HCT116 (cell line): ENCODE measurements at regions not wholly inside any gene's neighbourhood (a gene's known extent, or its start where the extent isn't known, plus 50 kb on each side); places are given as distances from the start of the nearest gene placed in this dataset.

Experiments
- ATAC-seq: fragments of 200-7000 bp; cut with Tn5 transposase; 2 replicates; pipeline ENCODE4 v1.9.1; 2020; ENCODE audit warnings: mild to moderate bottlenecking, moderate library complexity
- BruUV-seq: library from RNA; stranded (reverse); fragments of 400-500 nt; replicated peaks from 2 replicates; lab custom pipeline; 2021; lab: Mats Ljungman, UMichigan
- CTCF ChIA-PET: fragments of 300-600 bp; sonication (Branson Sonifier 250); formaldehyde crosslinking; loops from one replicate; lab custom pipeline; 2021; ENCODE audit warnings: antibody characterized with exemption; lab: Charles Lee
- POLR2A ChIA-PET: fragments of 300-600, 350-600 bp; sonication (Branson Sonifier 250); formaldehyde crosslinking; loops from one replicate; lab custom pipeline; 2021; ENCODE audit warnings: antibody characterized with exemption; lab: Charles Lee
- RAD21 ChIA-PET, 2 experiments: fragments of 300-600 bp; sonication (Branson Sonifier 250); formaldehyde crosslinking; loops; one replicate each; lab custom pipeline; 2023; ENCODE audit warnings: low total read pairs in 2 of 2; ENCODE audit not compliant: uncharacterized antibody in 2 of 2, unreplicated experiment in 2 of 2, low non-redundant PET in 1 of 2; lab: Charles Lee
- DNase-seq: peaks from one replicate; pipeline ENCODE4 v3.0.0-alpha.2; 2010; ENCODE audit warnings: low read depth, low spot score
- H2AFZ ChIP-seq: fragments of 200-600 bp; shearing (Covaris generic), sonication (generic); 2 replicates; pipeline ENCODE4 v1.6.1; 2017; ENCODE audit warnings: low read depth, mixed run types, mixed read lengths, antibody characterized with exemption, low read length; ENCODE audit not compliant: poor library complexity, severe bottlenecking
- H3K27ac ChIP-seq: 2 replicates; pipeline ENCODE4 v1.5.1; 2012; ENCODE audit warnings: low read depth, low read length
- H3K27me3 ChIP-seq: fragments of 200-600 bp; sonication (generic); 2 replicates; pipeline ENCODE4 v1.6.1; 2016; ENCODE audit warnings: mixed run types, low read length, mixed read lengths; ENCODE audit not compliant: insufficient read depth
- H3K36me3 ChIP-seq, 2 experiments: fragments of 200-500 bp in 1 of 2; fragments of 200-600 bp in 1 of 2; sonication (Bioruptor generic) in 1 of 2; sonication (generic) in 1 of 2; 2 replicates each; pipeline versions ENCODE4 v1.5.1 to v1.6.1; 2014 to 2016; ENCODE audit warnings: low read length in 2 of 2, inconsistent platforms in 1 of 2, mixed read lengths in 1 of 2, mixed run types in 1 of 2; ENCODE audit not compliant: insufficient read depth in 2 of 2, control insufficient read depth in 1 of 2
- H3K4me1 ChIP-seq, 2 experiments: fragments of 200-600 bp in 1 of 2; sonication (generic) in 1 of 2; 2 replicates each; pipeline versions ENCODE4 v1.5.1 to v1.6.1; 2012 to 2017; ENCODE audit warnings: low read length in 2 of 2, inconsistent platforms in 1 of 2, mild to moderate bottlenecking in 1 of 2, mixed read lengths in 1 of 2, mixed run types in 1 of 2, moderate library complexity in 1 of 2; ENCODE audit not compliant: insufficient read depth in 2 of 2, control insufficient read depth in 1 of 2
- H3K4me2 ChIP-seq: fragments of 200-600 bp; sonication (generic); 2 replicates; pipeline ENCODE4 v1.6.1; 2017; ENCODE audit warnings: mixed run types, low read length, mixed read lengths
- H3K4me3 ChIP-seq, 2 experiments: fragments of 200-600 bp in 1 of 2; sonication (generic) in 1 of 2; replicated peaks in 1 of 2; 2 replicates each; pipeline ENCODE4 v1.5.1; 2011 to 2016; ENCODE audit warnings: low read length in 2 of 2, control low read depth in 1 of 2, low read depth in 1 of 2, mild to moderate bottlenecking in 1 of 2, mixed read lengths in 1 of 2, mixed run types in 1 of 2
- H3K79me2 ChIP-seq: fragments of 200-600 bp; sonication (generic); 2 replicates; pipeline ENCODE4 v1.6.1; 2017; ENCODE audit warnings: mild to moderate bottlenecking, mixed run types, low read length, moderate library complexity, mixed read lengths; ENCODE audit not compliant: insufficient read depth
- H3K9ac ChIP-seq: fragments of 200-600 bp; sonication (generic); 2 replicates; pipeline ENCODE4 v1.6.1; 2016; ENCODE audit warnings: low read length, mixed read lengths
- H3K9me2 ChIP-seq: fragments of 200-600 bp; sonication (generic), shearing (Covaris generic); 2 replicates; pipeline ENCODE4 v1.6.1; 2017; ENCODE audit warnings: mixed run types, mild to moderate bottlenecking, moderate library complexity; ENCODE audit not compliant: insufficient read depth
- H3K9me3 ChIP-seq, 2 experiments: fragments of 200-500 bp in 1 of 2; fragments of 200-600 bp in 1 of 2; sonication (Bioruptor generic) in 1 of 2; sonication (generic) in 1 of 2; 2 replicates each; pipeline ENCODE4 v1.6.1; 2014 to 2017; ENCODE audit warnings: low read length in 2 of 2, mixed read lengths in 2 of 2, inconsistent platforms in 1 of 2, low read depth in 1 of 2, mild to moderate bottlenecking in 1 of 2, mixed run types in 1 of 2, moderate library complexity in 1 of 2; ENCODE audit not compliant: control insufficient read depth in 1 of 2, insufficient read depth in 1 of 2
- H4K20me1 ChIP-seq: fragments of 200-600 bp; sonication (generic), shearing (Covaris generic); 2 replicates; pipeline ENCODE4 v1.6.1; 2017; ENCODE audit warnings: mixed run types, mild to moderate bottlenecking, moderate library complexity; ENCODE audit not compliant: insufficient read depth
- EZH2phosphoT487 ChIP-seq: fragments of 200-600 bp; IDR thresholded peaks from 2 replicates; pipeline ENCODE4 v1.6.1; 2018; ENCODE audit warnings: antibody characterized with exemption, borderline replicate concordance
- FOSL1 ChIP-seq: IDR thresholded peaks from 2 replicates; pipeline ENCODE4 v1.6.1; 2012; ENCODE audit warnings: low read depth
- MAX ChIP-seq: IDR thresholded peaks from 2 replicates; pipeline ENCODE4 v1.6.1; 2012
- POLR2AphosphoS5 ChIP-seq: IDR thresholded peaks from 2 replicates; pipeline ENCODE4 v1.6.1; 2011; ENCODE audit warnings: mild to moderate bottlenecking, low read depth, low read length, moderate library complexity
- RAD21 ChIP-seq: IDR thresholded peaks from 2 replicates; pipeline ENCODE4 v1.6.1; 2012; ENCODE audit warnings: low read depth, mild to moderate bottlenecking
- REST ChIP-seq: IDR thresholded peaks from 2 replicates; pipeline ENCODE4 v1.6.1; 2012; ENCODE audit warnings: low read depth
- SIN3A ChIP-seq: IDR thresholded peaks from 2 replicates; pipeline ENCODE4 v1.6.1; 2012; ENCODE audit warnings: low read depth
- SRF ChIP-seq: IDR thresholded peaks from 2 replicates; pipeline ENCODE4 v1.6.1; 2012; ENCODE audit warnings: low read depth
- TCF7L2 ChIP-seq: IDR thresholded peaks from 2 replicates; pipeline ENCODE4 v1.7.0; 2011; ENCODE audit warnings: borderline replicate concordance, inconsistent platforms; ENCODE audit not compliant: insufficient read depth, insufficient read length; ENCODE audit errors: extremely low read depth
- ZFX ChIP-seq: fragments of 450-650 bp; IDR thresholded peaks from 2 replicates; pipeline ENCODE4 v1.6.1; 2017
- intact Hi-C: fragments of 100-400 bp; cut with micrococcal nuclease; formaldehyde crosslinking; loops from 2 replicates; pipeline ENCODE4 v1.10.0; 2022
- TF ChIP-seq, protein P1 (sequence below): IDR thresholded peaks from 2 replicates; pipeline ENCODE4 v1.6.1; 2012
- TF ChIP-seq, protein P2 (sequence below), 3 experiments: fragments of 200-600 bp in 1 of 3; sonication (generic) in 1 of 3; IDR thresholded peaks in 2 of 3; conservative IDR thresholded peaks in 1 of 3; 2 replicates each; pipeline ENCODE4 v1.5.1; 2012 to 2017; ENCODE audit warnings: low read depth in 2 of 3, low read length in 2 of 3, antibody characterized with exemption in 1 of 3, borderline replicate concordance in 1 of 3, control low read depth in 1 of 3, mild to moderate bottlenecking in 1 of 3, mixed read lengths in 1 of 3, mixed run types in 1 of 3, moderate library complexity in 1 of 3; ENCODE audit not compliant: insufficient read depth in 1 of 3

- ChIA-PET RAD21 (no interaction called here), CTCF (no interaction called here), POLR2A (no interaction called here)
- Histone ChIP-seq H3K9me3 (0 out of 4 replicates have a peak, but pooled peaks cover 0 to 4% of the 10 kb centered on the region in 2 experiments), H3K4me3 (no peak overlapping the region), H3K9me2 (no peaks in the 10 kb centered on the region), H3K79me2 (no peaks in the 10 kb centered on the region), H3K27ac (no peak overlapping the region), H3K4me1 (no peaks in the 10 kb centered on the region), H3K27me3 (no peaks in the 10 kb centered on the region), H3K4me2 (no peak overlapping the region), H4K20me1 (no peaks in the 10 kb centered on the region), H3K9ac (no peak overlapping the region), H2AFZ (no peak overlapping the region), H3K36me3 (no peaks in the 10 kb centered on the region)
- no TSS peak for BruUV-seq
- TF ChIP-seq RAD21 (no peak), POLR2AphosphoS5 (no peak), REST (no peak), EZH2phosphoT487 (no peak), MAX (no peak), FOSL1 (no peak), SIN3A (no peak), SRF (no peak), TCF7L2 (no peak), ZFX (no peak)
- TF ChIP-seq, protein P1, sequence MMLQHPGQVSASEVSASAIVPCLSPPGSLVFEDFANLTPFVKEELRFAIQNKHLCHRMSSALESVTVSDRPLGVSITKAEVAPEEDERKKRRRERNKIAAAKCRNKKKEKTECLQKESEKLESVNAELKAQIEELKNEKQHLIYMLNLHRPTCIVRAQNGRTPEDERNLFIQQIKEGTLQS = no peak
- TF ChIP-seq, protein P2, sequence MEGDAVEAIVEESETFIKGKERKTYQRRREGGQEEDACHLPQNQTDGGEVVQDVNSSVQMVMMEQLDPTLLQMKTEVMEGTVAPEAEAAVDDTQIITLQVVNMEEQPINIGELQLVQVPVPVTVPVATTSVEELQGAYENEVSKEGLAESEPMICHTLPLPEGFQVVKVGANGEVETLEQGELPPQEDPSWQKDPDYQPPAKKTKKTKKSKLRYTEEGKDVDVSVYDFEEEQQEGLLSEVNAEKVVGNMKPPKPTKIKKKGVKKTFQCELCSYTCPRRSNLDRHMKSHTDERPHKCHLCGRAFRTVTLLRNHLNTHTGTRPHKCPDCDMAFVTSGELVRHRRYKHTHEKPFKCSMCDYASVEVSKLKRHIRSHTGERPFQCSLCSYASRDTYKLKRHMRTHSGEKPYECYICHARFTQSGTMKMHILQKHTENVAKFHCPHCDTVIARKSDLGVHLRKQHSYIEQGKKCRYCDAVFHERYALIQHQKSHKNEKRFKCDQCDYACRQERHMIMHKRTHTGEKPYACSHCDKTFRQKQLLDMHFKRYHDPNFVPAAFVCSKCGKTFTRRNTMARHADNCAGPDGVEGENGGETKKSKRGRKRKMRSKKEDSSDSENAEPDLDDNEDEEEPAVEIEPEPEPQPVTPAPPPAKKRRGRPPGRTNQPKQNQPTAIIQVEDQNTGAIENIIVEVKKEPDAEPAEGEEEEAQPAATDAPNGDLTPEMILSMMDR (IDR thresholded peaks at IDR 0.05 in 2 of 3, conservative IDR thresholded peaks at IDR 0.05 in 1 of 3; ENCODE audit: borderline replicate concordance in 1 of 3, insufficient read depth in 1 of 3, low read depth in 2 of 3, low read length in 2 of 3) = no peak
- DNase-seq (no peak), ATAC-seq (no peak)
- intact Hi-C loops = no loop called here
Observed at GRCh38 chr12:45509187-45509586, 220.3 kb upstream of the ARID2 start.
